ENCODE measurements at regions not wholly inside any gene's neighbourhood (a gene's known extent, or its start where the extent isn't known, plus 50 kb on each side); places are given as distances from the start of the nearest gene placed in this dataset.

DNA sequence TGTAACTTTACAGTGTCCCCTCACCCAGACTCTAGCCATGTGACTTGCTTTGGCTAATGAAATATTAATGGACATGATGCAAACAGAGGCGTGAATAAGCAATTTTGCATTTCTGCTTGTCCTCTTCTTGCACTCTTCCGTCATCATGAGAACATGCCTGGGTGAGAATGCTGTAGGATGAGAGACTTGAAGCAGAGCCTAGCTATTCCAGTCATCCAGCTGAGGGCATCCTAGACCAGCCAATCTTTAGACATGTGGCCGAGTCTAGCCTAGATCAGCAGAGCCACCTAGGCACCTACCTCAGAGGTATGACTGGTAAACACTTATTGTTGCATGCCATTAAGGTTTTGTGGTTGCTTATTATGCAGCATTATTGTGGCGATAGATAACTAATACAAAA, 450.5 kb upstream of the AZI2 start:
- no peak overlapping the region for H3K9ac ChIP-seq (ENCODE audit: low read length)
- DNase-seq = no peak
- no peaks in the 10 kb centered on the region for H3K9me2 ChIP-seq (replicated peaks; ENCODE audit: insufficient read depth, low read length)
- no peaks in the 10 kb centered on the region for H3K36me3 ChIP-seq (ENCODE audit: insufficient read depth, low read length)
- H3K4me3 ChIP-seq (ENCODE audit: low read length) = no peak overlapping the region
- H2AFZ ChIP-seq (ENCODE audit: low read length) = no peak overlapping the region
- no peaks in the 10 kb centered on the region for H3K79me2 ChIP-seq (ENCODE audit: low read length)
- no peaks in the 10 kb centered on the region for H3K27me3 ChIP-seq (ENCODE audit: low read length)
- H3K4me1 ChIP-seq (ENCODE audit: low read length) = no peaks in the 10 kb centered on the region
- peaks cover 6% of the 10 kb centered on the region for H3K9me3 ChIP-seq (ENCODE audit: low read length)
- no peaks in the 10 kb centered on the region for H4K20me1 ChIP-seq (ENCODE audit: insufficient read depth, low read depth, low read length)
- no peak overlapping the region for H3K27ac ChIP-seq (ENCODE audit: low read length)
- H3K4me2 ChIP-seq (ENCODE audit: low read depth, low read length, poor library complexity, severe bottlenecking) = no peak overlapping the region

GRCh38 chr3:28800203-28800602, 451.6 kb upstream of the AZI2 start:
- H4K20me1 ChIP-seq (ENCODE audit: insufficient read depth, low read depth, low read length) = no peaks in the 10 kb centered on the region
- H3K9me3 ChIP-seq (ENCODE audit: low read length) = peaks cover 6% of the 10 kb centered on the region; the same call in 1 of the 2 replicates
- no peaks in the 10 kb centered on the region for H3K36me3 ChIP-seq (ENCODE audit: insufficient read depth, low read length)
- no peak overlapping the region for H3K4me2 ChIP-seq (ENCODE audit: low read depth, low read length, poor library complexity, severe bottlenecking)
- no peaks in the 10 kb centered on the region for H3K9me2 ChIP-seq (replicated peaks; ENCODE audit: insufficient read depth, low read length)
- H3K4me1 ChIP-seq (ENCODE audit: low read length) = no peaks in the 10 kb centered on the region
- H3K27ac ChIP-seq (ENCODE audit: low read length) = no peak overlapping the region
- no peak for DNase-seq
- no peak overlapping the region for H3K9ac ChIP-seq (ENCODE audit: low read length)
- no peak overlapping the region for H2AFZ ChIP-seq (ENCODE audit: low read length)
- H3K79me2 ChIP-seq (ENCODE audit: low read length) = no peaks in the 10 kb centered on the region
- H3K4me3 ChIP-seq (ENCODE audit: low read length) = no peak overlapping the region
- H3K27me3 ChIP-seq (ENCODE audit: low read length) = no peaks in the 10 kb centered on the region

GRCh38 chr3:28808068-28808467, 459.4 kb upstream of the AZI2 start:
- no peaks in the 10 kb centered on the region for H3K36me3 ChIP-seq (ENCODE audit: insufficient read depth, low read length)
- no peaks in the 10 kb centered on the region for H4K20me1 ChIP-seq (ENCODE audit: insufficient read depth, low read depth, low read length)
- no peaks in the 10 kb centered on the region for H3K4me1 ChIP-seq (ENCODE audit: low read length)
- H3K9ac ChIP-seq (ENCODE audit: low read length) = no peak overlapping the region
- no peaks in the 10 kb centered on the region for H3K27me3 ChIP-seq (ENCODE audit: low read length)
- H3K4me3 ChIP-seq (ENCODE audit: low read length) = no peak overlapping the region
- H2AFZ ChIP-seq (ENCODE audit: low read length) = no peak overlapping the region
- no peaks in the 10 kb centered on the region for H3K79me2 ChIP-seq (ENCODE audit: low read length)
- no peak overlapping the region for H3K4me2 ChIP-seq (ENCODE audit: low read depth, low read length, poor library complexity, severe bottlenecking)
- H3K27ac ChIP-seq (ENCODE audit: low read length) = no peak overlapping the region
- peaks cover 4% of the 10 kb centered on the region; the same call in 1 of the 2 replicates for H3K9me3 ChIP-seq (ENCODE audit: low read length)
- no peaks in the 10 kb centered on the region for H3K9me2 ChIP-seq (replicated peaks; ENCODE audit: insufficient read depth, low read length)
- no peak for DNase-seq

DNA sequence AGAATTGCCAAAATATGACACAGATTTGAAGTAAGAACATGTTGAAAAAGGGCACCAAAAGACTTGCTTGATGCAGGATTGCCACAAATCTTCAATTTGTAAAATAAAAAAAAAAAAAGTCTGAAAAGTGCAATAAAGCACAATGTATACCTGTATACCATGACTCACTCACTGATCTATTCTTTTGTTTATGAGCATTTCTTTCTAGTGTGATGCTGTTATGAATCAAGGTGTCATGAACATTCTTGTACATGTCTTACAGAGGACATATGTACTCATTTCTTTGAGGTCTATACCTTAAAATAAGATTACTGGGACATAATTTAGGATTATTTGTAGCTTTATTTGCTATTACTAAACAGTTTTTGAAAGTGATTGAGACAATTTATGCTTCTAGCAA, 464.9 kb upstream of the RBMS3 start:
- Histone ChIP-seq H4K20me1 (ENCODE audit: insufficient read depth, low read depth, low read length) (no peaks in the 10 kb centered on the region), H2AFZ (ENCODE audit: low read length) (no peak overlapping the region), H3K4me2 (ENCODE audit: low read depth, low read length, poor library complexity, severe bottlenecking) (no peak overlapping the region), H3K27me3 (ENCODE audit: low read length) (no peaks in the 10 kb centered on the region), H3K79me2 (ENCODE audit: low read length) (no peaks in the 10 kb centered on the region), H3K36me3 (ENCODE audit: insufficient read depth, low read length) (no peaks in the 10 kb centered on the region), H3K4me3 (ENCODE audit: low read length) (no peak overlapping the region), H3K9ac (ENCODE audit: low read length) (no peak overlapping the region), H3K4me1 (ENCODE audit: low read length) (no peaks in the 10 kb centered on the region), H3K27ac (ENCODE audit: low read length) (no peak overlapping the region), H3K9me2 (replicated peaks; ENCODE audit: insufficient read depth, low read length) (no peaks in the 10 kb centered on the region), H3K9me3 (ENCODE audit: low read length) (peaks cover 4% of the 10 kb centered on the region; the same call in 1 of the 2 replicates)
- DNase-seq = no peak

- no peaks in the 10 kb centered on the region for H4K20me1 ChIP-seq (ENCODE audit: insufficient read depth, low read depth, low read length)
- no peak overlapping the region for H3K9ac ChIP-seq (ENCODE audit: low read length)
- H3K9me2 ChIP-seq (replicated peaks; ENCODE audit: insufficient read depth, low read length) = no peaks in the 10 kb centered on the region
- no peak overlapping the region for H3K27ac ChIP-seq (ENCODE audit: low read length)
- no peaks in the 10 kb centered on the region for H3K4me1 ChIP-seq (ENCODE audit: low read length)
- peaks cover 14% of the 10 kb centered on the region; the same call in 1 of the 2 replicates for H3K9me3 ChIP-seq (ENCODE audit: low read length)
- no peak for DNase-seq
- no peak overlapping the region for H3K4me2 ChIP-seq (ENCODE audit: low read depth, low read length, poor library complexity, severe bottlenecking)
- no peaks in the 10 kb centered on the region for H3K27me3 ChIP-seq (ENCODE audit: low read length)
- H3K79me2 ChIP-seq (ENCODE audit: low read length) = no peaks in the 10 kb centered on the region
- H2AFZ ChIP-seq (ENCODE audit: low read length) = no peak overlapping the region
- H3K36me3 ChIP-seq (ENCODE audit: insufficient read depth, low read length) = no peaks in the 10 kb centered on the region
- no peak overlapping the region for H3K4me3 ChIP-seq (ENCODE audit: low read length)
Observed at GRCh38 chr3:28824316-28824715, 456.6 kb upstream of the RBMS3 start.

GRCh38 chr3:28826840-28827239, 454.0 kb upstream of the RBMS3 start:
- Histone ChIP-seq H3K4me1 (ENCODE audit: low read length) (no peaks in the 10 kb centered on the region), H3K27ac (ENCODE audit: low read length) (no peak overlapping the region), H3K27me3 (ENCODE audit: low read length) (no peaks in the 10 kb centered on the region), H3K9ac (ENCODE audit: low read length) (no peak overlapping the region), H4K20me1 (ENCODE audit: insufficient read depth, low read depth, low read length) (no peaks in the 10 kb centered on the region), H3K9me2 (replicated peaks; ENCODE audit: insufficient read depth, low read length) (no peaks in the 10 kb centered on the region), H3K79me2 (ENCODE audit: low read length) (no peaks in the 10 kb centered on the region), H3K4me2 (ENCODE audit: low read depth, low read length, poor library complexity, severe bottlenecking) (no peak overlapping the region), H3K36me3 (ENCODE audit: insufficient read depth, low read length) (no peaks in the 10 kb centered on the region), H2AFZ (ENCODE audit: low read length) (no peak overlapping the region), H3K4me3 (ENCODE audit: low read length) (no peak overlapping the region), H3K9me3 (ENCODE audit: low read length) (peaks cover 9% of the 10 kb centered on the region; the same call in 1 of the 2 replicates)
- no peak for DNase-seq

DNA sequence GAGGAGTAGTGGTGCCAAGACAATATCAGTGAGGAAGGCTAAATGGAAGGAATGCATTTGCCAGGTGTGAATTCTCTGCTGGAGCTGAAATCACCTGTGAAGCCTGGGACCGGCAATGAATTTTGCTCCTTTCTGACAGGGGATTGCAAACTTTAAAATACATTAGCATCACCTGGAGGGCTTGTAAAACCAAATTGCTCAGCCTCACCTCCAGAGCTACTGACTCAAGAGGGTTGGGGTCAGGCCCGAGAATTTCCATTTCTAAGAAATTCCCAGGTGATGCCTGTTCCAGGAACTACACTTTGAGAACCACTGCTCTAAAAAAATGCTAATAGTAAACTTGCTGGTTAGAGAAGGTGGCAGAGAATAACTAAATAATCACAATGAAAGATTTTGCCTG, 445.6 kb upstream of the RBMS3 start:
- no peak for DNase-seq
- Histone ChIP-seq H3K4me2 (ENCODE audit: low read depth, low read length, poor library complexity, severe bottlenecking) (no peak overlapping the region), H3K79me2 (ENCODE audit: low read length) (no peaks in the 10 kb centered on the region), H3K4me1 (ENCODE audit: low read length) (no peaks in the 10 kb centered on the region), H4K20me1 (ENCODE audit: insufficient read depth, low read depth, low read length) (no peaks in the 10 kb centered on the region), H3K4me3 (ENCODE audit: low read length) (no peak overlapping the region), H3K9ac (ENCODE audit: low read length) (no peak overlapping the region), H3K9me2 (replicated peaks; ENCODE audit: insufficient read depth, low read length) (no peaks in the 10 kb centered on the region), H2AFZ (ENCODE audit: low read length) (no peak overlapping the region), H3K27me3 (ENCODE audit: low read length) (no peaks in the 10 kb centered on the region), H3K9me3 (ENCODE audit: low read length) (peaks cover 4% of the 10 kb centered on the region; the same call in 1 of the 2 replicates), H3K27ac (ENCODE audit: low read length) (no peak overlapping the region), H3K36me3 (ENCODE audit: insufficient read depth, low read length) (no peaks in the 10 kb centered on the region)

DNA sequence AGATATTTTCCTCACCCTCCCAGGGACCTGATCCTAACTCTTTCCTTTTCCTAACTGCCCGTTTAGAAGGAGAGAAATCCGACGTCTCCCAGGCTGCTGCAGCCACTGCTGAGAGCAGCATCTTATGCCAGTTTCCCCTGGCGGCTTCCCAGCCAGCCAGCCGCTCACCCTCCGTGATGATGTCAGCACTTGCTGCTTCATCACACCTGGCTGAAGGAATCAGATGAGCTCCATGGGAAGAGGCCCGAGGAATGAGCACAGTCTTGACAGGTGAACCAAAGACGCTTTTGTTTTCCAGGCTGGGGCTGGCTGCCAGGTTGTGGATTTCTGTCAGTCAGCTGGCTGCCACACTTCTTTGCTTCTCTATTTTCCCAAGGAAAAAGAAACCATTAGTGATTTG, 445.1 kb upstream of the RBMS3 start:
- Histone ChIP-seq H3K9me3 (ENCODE audit: low read length) (peaks cover 4% of the 10 kb centered on the region; the same call in 1 of the 2 replicates), H4K20me1 (ENCODE audit: insufficient read depth, low read depth, low read length) (no peaks in the 10 kb centered on the region), H3K27me3 (ENCODE audit: low read length) (no peaks in the 10 kb centered on the region), H3K4me3 (ENCODE audit: low read length) (no peak overlapping the region), H3K4me2 (ENCODE audit: low read depth, low read length, poor library complexity, severe bottlenecking) (no peak overlapping the region), H3K9ac (ENCODE audit: low read length) (no peak overlapping the region), H3K9me2 (replicated peaks; ENCODE audit: insufficient read depth, low read length) (no peaks in the 10 kb centered on the region), H3K36me3 (ENCODE audit: insufficient read depth, low read length) (no peaks in the 10 kb centered on the region), H2AFZ (ENCODE audit: low read length) (no peak overlapping the region), H3K27ac (ENCODE audit: low read length) (no peak overlapping the region), H3K79me2 (ENCODE audit: low read length) (no peaks in the 10 kb centered on the region), H3K4me1 (ENCODE audit: low read length) (no peaks in the 10 kb centered on the region)
- DNase-seq = no peak

- Histone ChIP-seq H3K4me1 (ENCODE audit: low read length) (no peaks in the 10 kb centered on the region), H2AFZ (ENCODE audit: low read length) (no peak overlapping the region), H3K27ac (ENCODE audit: low read length) (no peak overlapping the region), H3K36me3 (ENCODE audit: insufficient read depth, low read length) (no peaks in the 10 kb centered on the region), H3K9me3 (ENCODE audit: low read length) (peaks cover 4% of the 10 kb centered on the region; the same call in 1 of the 2 replicates), H3K79me2 (ENCODE audit: low read length) (no peaks in the 10 kb centered on the region), H4K20me1 (ENCODE audit: insufficient read depth, low read depth, low read length) (no peaks in the 10 kb centered on the region), H3K4me3 (ENCODE audit: low read length) (no peak overlapping the region), H3K27me3 (ENCODE audit: low read length) (no peaks in the 10 kb centered on the region), H3K4me2 (ENCODE audit: low read depth, low read length, poor library complexity, severe bottlenecking) (no peak overlapping the region), H3K9me2 (replicated peaks; ENCODE audit: insufficient read depth, low read length) (no peaks in the 10 kb centered on the region), H3K9ac (ENCODE audit: low read length) (no peak overlapping the region)
- no peak for DNase-seq
Observed at GRCh38 chr3:28836199-28836598, 444.7 kb upstream of the RBMS3 start.
